GM19240 (cell line): ENCODE measurements at regions not wholly inside any gene's neighbourhood (a gene's known extent, or its start where the extent isn't known, plus 50 kb on each side); places are given as distances from the start of the nearest gene placed in this dataset.
"Not testable (repeated sequence)": the region's sequence is repeated elsewhere in the genome, so short reads cannot be mapped to it uniquely, and the experiment has no call there.

Experiments used
- DNase-seq: peaks from one replicate; pipeline ENCODE4 v3.0.0; 2011; ENCODE audit warnings: low spot score; ENCODE audit not compliant: insufficient read length

DNA sequence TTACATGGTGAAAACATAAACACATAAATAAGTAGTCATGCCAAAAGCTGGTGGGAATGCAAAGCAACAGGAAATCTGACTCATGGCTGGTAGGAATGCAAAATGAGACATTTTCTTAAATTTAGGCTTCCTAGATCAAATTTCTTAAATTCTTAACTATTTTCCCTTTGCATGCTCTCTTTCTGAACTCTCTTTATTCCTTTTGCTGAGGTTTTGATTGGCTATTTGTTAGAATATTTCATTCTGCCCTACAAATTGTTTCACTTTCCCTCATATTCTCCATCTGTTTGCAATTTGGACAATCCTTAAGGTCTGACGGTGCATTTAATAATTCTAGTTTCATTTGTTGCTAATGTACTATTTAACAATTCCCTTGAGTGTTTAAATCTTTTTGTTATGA lies 437.5 kb upstream of the RGS17 start:
- DNase-seq, result no peak

DNA sequence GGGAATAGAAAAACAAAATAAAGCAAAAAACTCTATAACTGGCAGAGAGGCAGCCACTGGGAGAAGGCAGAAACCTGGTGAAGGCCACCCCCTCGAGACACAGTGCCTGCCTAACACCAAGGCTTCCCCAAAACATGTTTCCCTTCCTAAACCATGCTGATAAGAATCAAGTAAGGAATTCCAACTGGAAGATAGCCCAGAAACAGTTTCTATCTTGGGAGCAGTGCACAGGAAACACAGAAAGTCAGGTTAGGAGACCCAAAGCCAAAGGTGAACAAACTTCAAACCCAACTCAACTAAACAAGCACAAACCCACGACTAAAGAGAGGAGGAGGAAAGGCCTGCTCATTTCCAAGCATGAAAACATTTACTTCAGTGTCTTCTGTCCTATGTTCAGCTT lies 433.7 kb upstream of the RGS17 start:
- no peak for DNase-seq

DNA sequence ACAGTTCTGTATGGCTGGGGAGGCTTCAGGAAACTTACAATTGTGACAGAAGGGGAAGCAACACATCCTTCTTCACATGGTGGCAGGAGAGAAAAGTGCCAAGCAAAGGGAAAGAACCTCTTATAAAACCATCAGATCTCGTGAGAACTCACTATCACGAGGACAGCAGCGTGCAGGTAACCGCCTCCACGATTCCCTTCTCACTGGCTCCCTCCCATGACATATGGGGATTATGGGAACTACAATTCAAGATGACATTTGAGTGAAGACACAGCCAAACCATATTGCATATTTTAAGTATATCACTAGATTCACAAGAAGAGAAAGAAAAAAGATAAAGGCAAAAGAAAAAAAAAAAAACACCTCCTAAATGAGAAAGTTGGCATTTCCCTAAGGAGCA lies 431.9 kb upstream of the RGS17 start:
- no peak for DNase-seq

DNA sequence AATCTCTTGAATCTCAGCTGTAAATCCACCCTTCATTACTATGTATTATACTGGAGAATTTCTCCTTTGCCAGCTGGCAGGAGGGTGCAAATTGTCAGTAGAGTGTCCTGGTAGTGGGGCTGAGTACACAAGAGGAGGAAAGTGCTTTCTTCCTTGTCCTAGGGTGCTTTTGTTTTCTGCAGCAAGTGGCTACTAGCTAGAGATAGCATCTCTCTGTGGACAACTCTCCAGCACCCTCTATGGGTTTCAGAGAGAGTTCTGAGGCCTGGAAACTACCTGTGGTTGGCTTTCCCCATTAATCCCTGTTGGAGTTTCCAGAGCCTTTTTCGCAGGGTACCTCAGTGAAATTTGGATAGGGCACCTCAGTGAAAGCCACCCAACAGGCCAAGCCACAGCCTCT lies 422.5 kb upstream of the RGS17 start:
- DNase-seq, result no peak

DNA sequence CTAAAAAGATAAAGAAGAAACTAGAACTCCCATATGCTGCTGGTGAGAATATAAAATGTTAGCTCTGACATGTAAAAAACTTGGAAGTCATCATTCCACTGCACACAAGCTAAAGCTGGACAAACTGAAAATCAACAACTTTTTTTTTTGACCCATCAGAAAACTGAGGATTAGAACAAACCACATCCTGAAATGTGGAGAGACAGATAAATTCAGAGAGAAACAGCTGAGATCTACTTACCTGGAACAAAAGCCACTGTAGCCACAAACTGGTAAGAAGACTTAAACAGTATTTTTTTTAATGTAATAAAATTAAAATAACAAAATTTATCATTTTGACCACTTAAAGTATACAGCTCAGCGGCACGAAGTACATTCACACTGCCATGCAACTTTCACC lies 408.5 kb upstream of the RGS17 start:
- DNase-seq, result no peak

DNA sequence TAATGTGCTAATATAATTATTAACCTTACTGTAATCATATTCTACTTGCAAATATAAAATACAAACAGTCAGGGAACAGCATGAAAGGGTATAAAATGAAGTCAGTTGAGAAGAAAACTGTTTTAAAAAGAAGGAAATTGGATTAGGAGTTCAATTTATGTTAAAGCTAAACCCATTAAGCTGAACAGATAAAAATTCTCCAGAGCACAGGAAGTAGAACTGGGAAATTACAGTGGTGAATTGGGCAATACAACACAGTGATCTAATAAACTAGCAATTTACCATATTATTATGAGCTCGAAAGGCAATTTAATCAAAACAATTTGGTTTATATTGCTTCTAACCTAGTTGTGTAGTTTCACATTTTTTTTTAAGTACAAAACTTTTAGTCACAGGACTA lies 407.4 kb upstream of the RGS17 start:
- DNase-seq, result no peak

DNA sequence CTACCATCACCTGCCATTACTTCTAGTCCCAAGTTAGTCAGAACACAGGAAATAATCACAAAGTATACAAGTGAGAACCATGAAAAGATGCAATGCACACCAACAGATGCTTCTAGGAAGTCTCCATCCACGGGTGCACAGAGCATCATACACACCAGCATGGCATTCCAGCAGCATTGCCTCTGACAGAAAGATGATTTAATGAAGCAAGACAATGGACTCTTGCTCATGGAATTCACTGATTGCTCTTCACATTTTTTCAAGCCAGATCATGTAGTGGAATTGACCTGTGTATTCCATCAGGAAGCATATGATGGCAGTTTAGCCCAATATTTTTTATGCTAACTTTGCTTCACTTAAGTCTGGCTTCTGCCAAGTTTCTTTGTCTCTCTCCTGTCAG lies 406.3 kb upstream of the RGS17 start:
- DNase-seq, result no peak

DNA sequence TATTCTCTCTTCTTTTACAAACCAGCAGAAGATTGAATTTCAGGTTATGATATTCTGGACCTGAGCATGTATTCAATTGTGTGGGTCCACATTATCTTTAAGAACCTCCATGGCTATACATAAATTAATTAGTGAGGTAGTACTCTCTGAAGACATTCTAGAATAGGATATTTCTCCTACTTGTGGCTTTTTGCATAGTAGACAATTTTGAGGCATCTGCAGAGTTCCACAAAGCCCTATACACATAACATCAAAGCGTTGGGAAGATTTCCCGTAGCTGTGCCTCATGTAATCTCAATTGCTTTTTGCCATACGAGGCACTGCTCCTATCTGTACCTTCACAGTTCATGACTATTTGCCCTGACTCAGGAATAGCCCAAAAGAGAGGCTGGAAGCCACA lies 395.4 kb upstream of the RGS17 start:
- DNase-seq, result no peak

DNA sequence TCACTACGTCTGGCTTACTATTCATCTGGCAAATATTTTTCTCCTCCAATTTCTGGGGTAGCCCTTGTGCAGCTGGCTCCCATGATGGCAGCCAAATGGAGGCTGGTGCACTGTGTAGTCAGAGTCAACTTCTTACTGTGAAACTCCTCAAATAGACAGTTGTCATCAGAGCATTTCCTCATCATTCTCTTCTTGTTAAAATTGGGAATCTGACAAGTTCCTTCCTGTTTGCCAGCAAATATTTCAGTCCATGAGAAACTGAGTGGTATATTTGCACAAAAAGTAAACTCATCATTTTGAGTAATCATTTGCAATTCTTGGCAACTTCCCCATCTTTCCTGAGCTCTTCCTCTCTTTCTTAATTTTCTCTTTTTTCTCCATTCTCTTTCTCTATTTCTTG lies 394.9 kb upstream of the RGS17 start:
- no peak for DNase-seq

DNA sequence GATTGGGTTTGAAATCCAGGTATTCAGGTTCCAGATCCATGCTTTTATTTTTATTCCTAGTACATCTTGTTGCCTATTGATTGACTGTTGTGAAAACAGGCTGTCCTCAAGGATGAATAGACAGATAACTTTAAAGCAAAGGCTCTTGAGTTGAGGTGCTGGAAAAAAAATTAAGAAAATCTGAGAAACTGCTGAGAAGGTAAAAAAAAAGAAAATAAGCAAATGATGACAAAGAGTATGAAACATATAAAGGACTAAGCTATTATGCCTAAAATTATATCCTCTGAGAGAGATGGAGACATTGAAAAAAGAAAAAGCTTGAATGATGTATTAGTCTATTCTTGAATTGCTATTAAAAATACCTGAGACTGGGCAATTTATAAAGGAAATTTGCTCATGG lies 392.3 kb upstream of the RGS17 start:
- DNase-seq, result no peak

DNA sequence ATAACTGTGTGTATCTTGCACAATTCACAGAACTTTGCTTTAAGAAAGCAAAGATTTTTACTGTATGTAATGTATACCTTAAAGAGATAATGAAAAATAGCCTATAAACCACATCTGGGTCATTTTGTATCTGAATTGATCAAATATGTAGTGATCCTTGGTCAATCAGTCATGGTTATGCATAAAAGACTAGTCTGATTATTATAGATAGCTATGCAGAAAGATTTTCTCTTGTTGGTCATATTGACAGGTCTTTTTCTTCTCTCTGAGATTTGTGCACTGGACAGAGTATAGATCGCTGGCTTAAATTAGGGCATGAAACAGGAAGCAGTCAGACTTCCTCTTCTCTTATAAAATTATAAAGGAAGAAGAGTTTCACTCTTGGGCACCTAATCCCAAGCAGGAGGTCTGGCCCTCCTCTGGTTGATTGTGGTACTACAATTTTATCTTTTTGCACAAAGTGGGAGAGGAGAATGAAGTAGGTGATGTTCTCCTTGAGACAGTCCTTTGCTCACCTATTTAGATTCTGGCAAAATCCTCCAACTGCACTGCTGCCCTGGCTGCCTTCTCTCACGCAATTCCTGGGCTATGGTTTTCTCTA lies 380.9 kb upstream of the RGS17 start:
- DNase-seq, result peak; percentile 6

DNA sequence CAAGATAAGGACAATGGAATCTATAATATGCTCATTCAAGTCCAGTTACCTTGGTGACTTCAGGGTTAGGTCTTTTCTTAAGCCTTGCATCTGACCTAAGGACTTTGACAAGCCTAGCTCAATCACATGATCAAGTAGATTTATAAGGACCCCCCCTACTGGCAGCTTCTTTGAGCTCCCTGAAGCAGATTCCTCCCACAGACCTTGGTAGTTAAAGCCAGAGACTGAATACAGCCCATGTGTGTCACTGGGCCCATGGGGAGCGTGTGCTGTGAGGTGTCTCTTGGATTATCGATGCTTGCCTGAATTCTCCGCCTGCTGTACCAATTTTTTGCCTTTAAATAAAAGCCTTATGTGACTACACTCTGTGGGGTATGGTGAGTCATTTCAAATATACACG lies 372.7 kb upstream of the RGS17 start:
- no peak for DNase-seq

DNA sequence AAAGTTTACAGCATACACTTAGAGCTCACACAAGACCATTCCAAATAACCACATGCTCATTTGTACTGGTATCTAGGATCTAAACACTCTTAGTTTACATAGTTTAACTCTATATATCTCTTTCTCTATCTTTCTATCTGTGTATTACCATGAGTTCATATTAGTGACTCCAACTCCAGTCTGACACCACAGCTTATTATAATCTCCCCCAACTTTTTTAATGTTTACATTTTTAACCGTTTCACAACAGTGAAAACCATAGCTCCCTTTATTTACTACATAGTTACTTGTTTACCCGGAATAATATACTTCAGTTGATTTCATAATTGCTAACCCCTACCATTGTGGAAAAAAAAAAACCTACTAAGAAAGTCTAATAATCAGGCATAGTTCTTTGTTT lies 362.4 kb upstream of the RGS17 start:
- DNase-seq, result no peak

DNA sequence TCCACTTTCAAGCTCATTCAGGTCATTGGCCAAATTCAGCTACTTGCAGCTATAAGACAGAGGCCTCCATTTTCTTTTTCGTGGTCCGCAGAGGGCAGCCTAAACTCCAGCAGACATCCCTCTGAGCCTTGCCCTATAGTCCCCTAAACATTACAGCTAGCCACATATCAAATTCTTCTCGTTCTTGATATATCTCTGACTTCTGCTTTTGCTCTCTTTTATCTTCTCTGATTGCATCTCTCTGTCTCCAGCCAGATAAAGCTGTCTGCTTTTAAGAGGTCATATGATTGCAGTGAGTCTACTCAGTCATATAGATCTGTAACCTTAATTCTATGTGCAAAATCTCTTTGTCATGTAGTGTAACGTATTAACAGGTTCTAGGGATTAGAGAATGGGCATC lies 358.4 kb upstream of the RGS17 start:
- DNase-seq, result no peak

DNA sequence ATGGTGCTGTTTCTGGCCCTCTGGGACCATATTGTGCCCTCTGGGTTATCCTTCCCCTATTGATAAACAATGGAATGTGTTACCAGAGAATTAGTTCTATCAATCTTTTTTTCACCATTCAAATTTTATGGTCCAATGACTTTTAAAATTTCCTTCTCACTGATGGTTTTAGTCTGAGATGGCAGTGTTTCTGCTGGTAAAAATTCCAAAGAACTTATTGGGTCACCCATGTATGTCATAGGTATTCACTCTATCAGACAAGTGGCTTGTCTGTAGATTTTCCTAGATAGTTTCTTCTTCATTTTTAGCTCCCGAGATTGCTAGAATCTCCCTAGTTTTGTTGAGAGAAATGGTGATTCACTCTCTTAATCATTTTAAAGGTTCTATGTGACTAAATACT lies 357.2 kb upstream of the RGS17 start:
- no peak for DNase-seq

DNA sequence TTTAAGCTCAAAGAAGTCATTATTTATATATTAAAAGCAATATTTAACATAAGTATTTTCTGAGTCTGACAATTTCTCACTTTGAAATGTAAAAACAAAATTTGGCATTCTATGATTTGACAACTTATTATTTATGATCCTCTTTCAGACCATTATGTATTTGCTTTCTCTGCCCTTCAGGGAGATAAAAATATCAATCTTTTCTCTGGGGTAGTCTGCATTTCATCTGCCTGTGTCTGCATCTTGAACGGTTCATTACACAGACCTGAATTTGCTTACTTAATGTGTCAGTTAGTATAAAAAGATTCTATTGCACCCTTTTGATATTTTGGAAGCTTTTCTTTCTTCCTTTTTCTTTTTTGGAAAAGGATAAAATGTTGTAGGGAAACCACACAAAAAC lies 354.0 kb upstream of the RGS17 start:
- DNase-seq, result no peak

DNA sequence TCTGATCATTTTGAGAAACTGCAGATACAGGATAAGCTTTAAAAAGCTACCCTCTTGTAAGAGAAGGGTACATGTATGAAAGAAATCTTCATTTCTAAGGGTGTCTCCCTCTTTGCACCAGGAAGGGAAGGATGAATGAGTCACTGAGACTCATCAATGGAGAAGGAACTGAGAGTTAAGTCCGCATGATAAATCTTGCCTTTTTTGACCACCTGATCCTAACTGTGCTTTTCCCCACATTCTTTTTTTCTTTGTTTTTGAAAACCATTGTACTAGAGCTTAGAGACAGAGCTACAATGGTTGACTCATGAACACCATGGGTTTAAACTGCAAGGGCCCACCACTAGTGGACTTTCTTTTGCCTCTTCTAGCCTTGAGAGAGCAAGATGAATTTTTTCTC lies 353.0 kb upstream of the RGS17 start:
- DNase-seq, result no peak

DNA sequence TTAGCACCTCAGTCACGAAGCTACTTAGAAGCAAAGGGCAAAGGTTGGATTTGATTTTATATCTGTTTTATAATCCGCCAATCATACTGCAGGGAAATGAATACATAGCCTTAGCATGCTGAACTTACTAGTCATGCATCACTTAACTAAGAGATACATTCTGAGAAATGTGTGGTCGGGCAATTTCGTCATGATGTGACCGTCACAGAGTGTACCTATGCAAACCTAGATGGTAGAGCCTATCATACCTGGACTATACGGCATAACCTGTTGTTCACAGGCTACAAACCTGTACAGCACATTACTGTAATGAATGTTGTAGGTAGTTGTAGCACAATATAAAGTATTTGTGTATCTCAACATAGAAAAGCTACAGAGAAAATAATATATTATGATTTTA lies 345.2 kb upstream of the RGS17 start:
- no peak for DNase-seq

DNA sequence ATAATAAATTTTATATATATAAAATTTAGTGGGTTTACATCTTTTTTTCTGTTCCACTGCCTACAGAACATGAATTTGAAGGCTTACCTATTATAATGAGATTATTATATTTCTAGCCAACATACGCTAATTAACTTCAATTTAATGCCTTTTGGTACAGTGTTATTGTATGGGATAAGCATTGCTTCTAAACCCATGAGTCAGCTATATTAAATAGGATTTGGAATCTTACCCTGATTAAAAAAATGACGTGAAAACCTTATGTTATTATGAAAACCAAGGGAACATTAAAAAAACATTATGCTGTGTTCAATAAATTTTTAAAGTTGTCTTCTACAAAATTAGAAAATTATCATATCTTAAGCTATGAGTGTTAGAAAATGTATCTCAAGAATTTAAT lies 334.0 kb upstream of the RGS17 start:
- no peak for DNase-seq

DNA sequence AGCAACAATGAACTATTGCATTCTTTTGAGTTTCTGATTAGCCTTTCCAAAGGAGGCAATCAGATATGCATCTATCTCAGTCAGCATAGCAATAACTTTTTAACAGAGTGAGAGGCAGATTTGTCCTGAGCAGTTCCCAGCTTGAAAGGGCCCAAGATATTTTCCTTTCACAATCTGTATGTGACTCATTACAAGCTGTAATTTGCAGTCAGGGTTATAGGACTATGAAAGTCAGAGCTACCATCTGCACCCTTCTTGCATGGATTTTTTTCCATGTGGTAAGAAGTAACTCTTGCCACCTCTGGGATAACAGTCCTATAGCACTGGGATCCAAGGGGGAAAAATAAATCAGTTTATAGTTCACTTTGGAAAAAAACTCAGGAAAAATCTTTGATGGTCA lies 318.2 kb upstream of the RGS17 start:
- no peak for DNase-seq

DNA sequence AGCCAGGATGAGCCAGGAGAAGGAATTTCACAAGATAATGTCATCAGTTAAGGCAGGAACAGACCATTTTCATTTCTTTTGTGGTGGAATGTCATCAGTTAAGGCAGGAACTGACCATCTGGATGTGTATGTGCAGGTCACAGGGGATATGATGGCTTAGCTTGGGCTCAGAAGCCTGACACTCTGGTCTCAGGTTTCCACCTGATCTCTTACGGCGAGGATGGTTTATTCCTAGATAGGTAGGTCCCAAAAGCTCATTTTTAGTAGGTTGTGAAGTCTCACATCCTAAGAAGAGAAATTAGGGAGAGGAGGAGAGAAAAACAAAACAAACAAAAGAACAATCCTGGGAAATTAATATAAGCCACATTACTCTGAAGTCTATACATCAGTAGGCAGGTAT lies 311.7 kb upstream of the RGS17 start:
- not testable (repeated sequence) for DNase-seq

DNA sequence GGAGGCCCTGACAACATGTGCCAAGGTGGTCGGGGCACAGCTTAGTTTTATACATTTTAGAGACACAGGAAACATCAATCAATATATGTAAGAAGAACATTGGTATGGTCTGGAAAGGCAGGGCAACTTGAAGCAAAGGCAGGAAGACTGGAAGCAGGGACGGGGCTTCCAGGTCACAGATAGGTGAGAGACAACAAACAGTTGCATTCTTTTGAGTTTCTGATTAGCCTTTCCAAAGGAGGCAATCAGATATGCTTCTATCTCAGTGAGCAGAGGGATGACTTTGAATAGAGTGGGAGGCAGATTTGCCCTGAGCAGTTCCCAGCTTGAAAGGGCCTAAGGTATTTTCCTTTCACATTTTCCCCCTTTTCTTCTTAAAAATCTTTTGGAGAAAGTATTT lies 311.0 kb upstream of the RGS17 start:
- DNase-seq, result no peak

DNA sequence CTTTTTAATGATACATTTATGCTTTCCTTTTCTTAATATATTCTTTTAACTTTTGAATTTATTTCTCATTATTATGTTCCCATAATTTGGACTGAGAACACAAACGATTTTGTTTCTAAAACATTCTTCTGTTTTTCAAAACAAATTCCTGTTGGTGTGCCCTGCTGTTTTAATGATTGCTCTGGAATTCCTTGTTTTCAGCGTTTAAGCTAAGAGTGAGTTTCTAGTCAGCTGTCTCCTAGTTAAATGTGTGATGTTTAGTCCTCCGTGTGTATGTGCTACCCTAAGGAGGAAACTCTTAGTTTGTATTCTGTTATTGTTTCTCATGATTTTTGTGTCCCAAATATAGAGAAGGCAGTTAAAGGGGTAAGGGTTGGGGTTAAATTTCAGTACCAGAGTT lies 306.1 kb upstream of the RGS17 start:
- no peak for DNase-seq

DNA sequence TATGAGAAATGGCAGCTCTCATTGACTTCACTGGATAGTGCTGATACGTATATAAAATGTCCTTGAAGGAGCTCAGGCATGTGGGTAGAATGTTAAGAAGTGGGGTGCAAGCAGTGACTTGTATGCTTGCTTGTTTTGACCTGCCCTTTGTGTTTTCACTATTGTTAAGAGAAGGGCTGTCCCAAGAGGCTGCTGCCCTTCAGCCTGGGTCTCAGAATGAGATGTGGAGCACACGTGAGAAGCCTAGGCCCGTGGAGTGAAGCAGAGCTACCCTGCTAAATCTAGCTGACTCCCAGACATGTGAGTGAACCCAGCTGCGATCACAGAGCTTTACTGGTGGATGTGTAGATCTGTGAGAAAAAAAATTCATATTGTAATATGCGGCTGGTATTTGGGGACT lies 305.3 kb upstream of the RGS17 start:
- DNase-seq, result no peak
